Mesodermal cell (in vitro differentiated cells): ENCODE measurements at regions not wholly inside any gene's neighbourhood (a gene's known extent, or its start where the extent isn't known, plus 50 kb on each side); places are given as distances from the start of the nearest gene placed in this dataset.

Experiments
- H3K27ac ChIP-seq: 2 replicates; pipeline ENCODE4 v1.7.0; 2013; ENCODE audit warnings: mild to moderate bottlenecking, low read depth, low read length, moderate library complexity; ENCODE audit not compliant: severe bottlenecking
- H3K36me3 ChIP-seq: 2 replicates; pipeline ENCODE4 v1.7.1; 2013; ENCODE audit warnings: mild to moderate bottlenecking, low read length, moderate library complexity; ENCODE audit not compliant: control insufficient read depth, insufficient read depth
- H3K4me1 ChIP-seq: one replicate; pipeline ENCODE4 v1.7.1; 2013; ENCODE audit warnings: mild to moderate bottlenecking, low read length; ENCODE audit not compliant: insufficient read depth, control insufficient read depth, poor library complexity, severe bottlenecking
- H3K4me3 ChIP-seq: 2 replicates; pipeline ENCODE4 v1.7.0; 2013; ENCODE audit warnings: low read length, control low read depth, mild to moderate bottlenecking; ENCODE audit not compliant: insufficient read depth, poor library complexity, severe bottlenecking; ENCODE audit errors: extremely low read depth
- H3K9me3 ChIP-seq: 2 replicates; pipeline ENCODE4 v1.7.1; 2013; ENCODE audit warnings: mild to moderate bottlenecking, low read length, moderate library complexity; ENCODE audit not compliant: control insufficient read depth
- WGBS, 2 experiments: methylation state at CpG; one replicate each; pipeline ENCODE4 v1.1.5; 2013; ENCODE audit warnings: missing lambda C conversion rate in 2 of 2; ENCODE audit not compliant: insufficient coverage in 2 of 2; 5-methylcytosine and 5-hydroxymethylcytosine counted together

- Histone ChIP-seq H3K9me3 (no peaks in the 10 kb centered on the region), H3K4me1 (no peaks in the 10 kb centered on the region), H3K36me3 (no peaks in the 10 kb centered on the region), H3K27ac (no peak overlapping the region), H3K4me3 (no peak overlapping the region)
- 87 to 94% methylated on average over 3 to 4 of the region's 5 CpGs for WGBS, 2 experiments
Measured at GRCh38 chr6:92770540-92770939, 648.8 kb downstream of the EPHA7 start.

GRCh38 chr6:92767101-92767500 is 652.3 kb downstream of the EPHA7 start:
- H3K9me3 ChIP-seq, result no peaks in the 10 kb centered on the region
- no CpG with 5 or more reads among the region's 1 CpG for WGBS, 2 experiments

GRCh38 chr6:92763680-92764079 is 655.7 kb downstream of the EPHA7 start:
- Histone ChIP-seq H3K4me1 (no peaks in the 10 kb centered on the region), H3K9me3 (no peaks in the 10 kb centered on the region), H3K4me3 (no peak overlapping the region), H3K36me3 (no peaks in the 10 kb centered on the region), H3K27ac (peak overlapping the region; percentile 72)
- 87 to 88% methylated on average over 1 to 2 of the region's 3 CpGs for WGBS, 2 experiments

More at GRCh38 chr6:92767101-92767500, 652.3 kb downstream of the EPHA7 start:
- no peaks in the 10 kb centered on the region for H3K36me3 ChIP-seq
- no peaks in the 10 kb centered on the region for H3K4me1 ChIP-seq
- H3K27ac ChIP-seq, result no peak overlapping the region
- H3K4me3 ChIP-seq, result no peak overlapping the region

GRCh38 chr6:92763274-92763584 is 656.1 kb downstream of the EPHA7 start:
- H3K4me3 ChIP-seq, result no peak overlapping the region
- H3K9me3 ChIP-seq, result no peaks in the 10 kb centered on the region
- H3K4me1 ChIP-seq, result no peaks in the 10 kb centered on the region
- WGBS, 2 experiments, result 88 to 100% methylated on average over 1 to 2 of the region's 2 CpGs
- H3K27ac ChIP-seq, result peak overlapping the region; percentile 72
- no peaks in the 10 kb centered on the region for H3K36me3 ChIP-seq

GRCh38 chr6:92762443-92763273 is 656.7 kb downstream of the EPHA7 start:
- H3K36me3 ChIP-seq, result no peaks in the 10 kb centered on the region
- peak overlapping the region; percentile 72 for H3K27ac ChIP-seq
- no peak overlapping the region for H3K4me3 ChIP-seq
- no peaks in the 10 kb centered on the region for H3K9me3 ChIP-seq
- WGBS, 2 experiments, result no CpG with 5 or more reads among the region's 3 CpGs
- H3K4me1 ChIP-seq, result no peaks in the 10 kb centered on the region

GRCh38 chr6:92759178-92759577 is 660.2 kb downstream of the EPHA7 start:
- Histone ChIP-seq H3K36me3 (no peaks in the 10 kb centered on the region), H3K9me3 (no peaks in the 10 kb centered on the region), H3K27ac (no peak overlapping the region), H3K4me1 (no peaks in the 10 kb centered on the region), H3K4me3 (no peak overlapping the region)
- 69 to 92% methylated on average over 2 of the region's 3 CpGs for WGBS, 2 experiments

- Histone ChIP-seq H3K4me1 (no peaks in the 10 kb centered on the region), H3K4me3 (no peak overlapping the region), H3K27ac (no peak overlapping the region), H3K36me3 (no peaks in the 10 kb centered on the region), H3K9me3 (no peaks in the 10 kb centered on the region)
- WGBS, 2 experiments, result 95 to 96% methylated on average over 2 to 3 of the region's 4 CpGs
Measured at GRCh38 chr6:92757925-92758324, 661.4 kb downstream of the EPHA7 start.

GRCh38 chr6:92756912-92757311 is 662.4 kb downstream of the EPHA7 start:
- H3K9me3 ChIP-seq, result peaks cover 3% of the 10 kb centered on the region
- H3K36me3 ChIP-seq, result no peaks in the 10 kb centered on the region
- H3K4me3 ChIP-seq, result no peak overlapping the region
- no peaks in the 10 kb centered on the region for H3K4me1 ChIP-seq
- no peak overlapping the region for H3K27ac ChIP-seq
- WGBS, 2 experiments, result no CpG with 5 or more reads among the region's 4 CpGs

- WGBS, 2 experiments, result 95 to 100% methylated on average over 4 of the region's 4 CpGs
- no peaks in the 10 kb centered on the region for H3K36me3 ChIP-seq
- no peak overlapping the region for H3K4me3 ChIP-seq
- no peaks in the 10 kb centered on the region for H3K4me1 ChIP-seq
- H3K27ac ChIP-seq, result no peak overlapping the region
- H3K9me3 ChIP-seq, result peaks cover 3% of the 10 kb centered on the region
Measured at GRCh38 chr6:92753956-92754355, 665.4 kb downstream of the EPHA7 start.

GRCh38 chr6:92752114-92752513 is 667.2 kb downstream of the EPHA7 start:
- Histone ChIP-seq H3K27ac (no peak overlapping the region), H3K4me3 (no peak overlapping the region), H3K36me3 (no peaks in the 10 kb centered on the region), H3K4me1 (no peaks in the 10 kb centered on the region), H3K9me3 (peaks cover 3% of the 10 kb centered on the region)

GRCh38 chr6:92748131-92748530 is 671.2 kb downstream of the EPHA7 start:
- Histone ChIP-seq H3K36me3 (no peaks in the 10 kb centered on the region), H3K4me3 (no peak overlapping the region), H3K9me3 (peaks cover 3% of the 10 kb centered on the region), H3K4me1 (no peaks in the 10 kb centered on the region), H3K27ac (no peak overlapping the region)
- no CpG with 5 or more reads among the region's 1 CpG for WGBS, 2 experiments
